Astrocyte (in vitro differentiated cells and primary cell): ENCODE measurements at regions not wholly inside any gene's neighbourhood (a gene's known extent, or its start where the extent isn't known, plus 50 kb on each side); places are given as distances from the start of the nearest gene placed in this dataset.

Experiments used
- CTCF ChIP-seq: IDR thresholded peaks from 2 replicates; pipeline ENCODE4 v1.5.1; 2011; ENCODE audit warnings: low read depth, mild to moderate bottlenecking, inconsistent platforms, low read length, moderate library complexity; ENCODE audit not compliant: insufficient read depth
- EZH2 ChIP-seq: IDR thresholded peaks from 2 replicates; pipeline ENCODE4 v1.6.1; 2012; ENCODE audit warnings: mild to moderate bottlenecking, low read length, inconsistent platforms; ENCODE audit not compliant: insufficient read depth

GRCh38 chr1:55836086-55836485, 620.9 kb upstream of the USP24 start:
- no peak for TF ChIP-seq CTCF
- no peak for TF ChIP-seq EZH2
